ENCODE measurements at regions not wholly inside any gene's neighbourhood (a gene's known extent, or its start where the extent isn't known, plus 50 kb on each side); places are given as distances from the start of the nearest gene placed in this dataset.

GRCh38 chr4:149101649-149102048, 659.4 kb upstream of the NR3C2 start:
- TF ChIP-seq, protein P1, sequence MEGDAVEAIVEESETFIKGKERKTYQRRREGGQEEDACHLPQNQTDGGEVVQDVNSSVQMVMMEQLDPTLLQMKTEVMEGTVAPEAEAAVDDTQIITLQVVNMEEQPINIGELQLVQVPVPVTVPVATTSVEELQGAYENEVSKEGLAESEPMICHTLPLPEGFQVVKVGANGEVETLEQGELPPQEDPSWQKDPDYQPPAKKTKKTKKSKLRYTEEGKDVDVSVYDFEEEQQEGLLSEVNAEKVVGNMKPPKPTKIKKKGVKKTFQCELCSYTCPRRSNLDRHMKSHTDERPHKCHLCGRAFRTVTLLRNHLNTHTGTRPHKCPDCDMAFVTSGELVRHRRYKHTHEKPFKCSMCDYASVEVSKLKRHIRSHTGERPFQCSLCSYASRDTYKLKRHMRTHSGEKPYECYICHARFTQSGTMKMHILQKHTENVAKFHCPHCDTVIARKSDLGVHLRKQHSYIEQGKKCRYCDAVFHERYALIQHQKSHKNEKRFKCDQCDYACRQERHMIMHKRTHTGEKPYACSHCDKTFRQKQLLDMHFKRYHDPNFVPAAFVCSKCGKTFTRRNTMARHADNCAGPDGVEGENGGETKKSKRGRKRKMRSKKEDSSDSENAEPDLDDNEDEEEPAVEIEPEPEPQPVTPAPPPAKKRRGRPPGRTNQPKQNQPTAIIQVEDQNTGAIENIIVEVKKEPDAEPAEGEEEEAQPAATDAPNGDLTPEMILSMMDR (tag by site-specific recombination; IDR thresholded peaks at IDR 0.05) = no peak
- TF ChIP-seq ZNF266 (tag by site-specific recombination; IDR thresholded peaks at IDR 0.05; ENCODE audit: low read depth) (no peak), TCF7L2 (IDR thresholded peaks at IDR 0.05; ENCODE audit: borderline replicate concordance, low read depth, low read length) (no peak), GLI4 (tag by site-specific recombination; IDR thresholded peaks at IDR 0.05) (no peak), ZNF768 (tag by site-specific recombination; IDR thresholded peaks at IDR 0.05) (no peak)
